CD1c-positive myeloid dendritic cell (primary cell): ENCODE measurements at regions not wholly inside any gene's neighbourhood (a gene's known extent, or its start where the extent isn't known, plus 50 kb on each side); places are given as distances from the start of the nearest gene placed in this dataset.
"Not testable (repeated sequence)": the region's sequence is repeated elsewhere in the genome, so short reads cannot be mapped to it uniquely, and the experiment has no call there.

Source experiments
- DNase-seq: peaks from one replicate; pipeline ENCODE4 v3.0.0-alpha.2; 2016; ENCODE audit errors: extremely low spot score

- DNase-seq: no peak
These were observed 586.6 kb downstream of the C4orf33 start for GRCh38 chr4:129682586-129682985.

GRCh38 chr4:129707949-129708348 lies 612.0 kb downstream of the C4orf33 start:
- no peak for DNase-seq

GRCh38 chr4:129708784-129709183 lies 612.8 kb downstream of the C4orf33 start:
- no peak for DNase-seq

GRCh38 chr4:129738175-129738574 lies 642.2 kb downstream of the C4orf33 start:
- no peak for DNase-seq

GRCh38 chr4:129747756-129748155 lies 651.8 kb downstream of the C4orf33 start:
- DNase-seq: no peak

- no peak for DNase-seq
These were observed 653.0 kb downstream of the C4orf33 start for GRCh38 chr4:129748991-129749390.

- DNase-seq: no peak
These were observed 655.7 kb downstream of the C4orf33 start for GRCh38 chr4:129751646-129752045.

GRCh38 chr4:129783596-129783995 lies 687.6 kb downstream of the C4orf33 start:
- no peak for DNase-seq

- DNase-seq: no peak
These were observed 692.5 kb downstream of the C4orf33 start for GRCh38 chr4:129788486-129788885.

GRCh38 chr4:129804461-129804981 lies 708.6 kb downstream of the C4orf33 start:
- DNase-seq: no peak

- DNase-seq: no peak
These were observed 711.0 kb downstream of the C4orf33 start for GRCh38 chr4:129806986-129807385.

GRCh38 chr4:129808242-129808641 lies 712.3 kb downstream of the C4orf33 start:
- DNase-seq: no peak

- no peak for DNase-seq
These were observed 725.1 kb downstream of the C4orf33 start for GRCh38 chr4:129821073-129821472.

GRCh38 chr4:129821963-129822362 lies 726.0 kb downstream of the C4orf33 start:
- DNase-seq: no peak

GRCh38 chr4:129822701-129823100 lies 726.7 kb downstream of the C4orf33 start:
- DNase-seq: no peak

- DNase-seq: no peak
These were observed 727.2 kb downstream of the C4orf33 start for GRCh38 chr4:129823105-129823504.

- no peak for DNase-seq
These were observed 733.4 kb downstream of the C4orf33 start for GRCh38 chr4:129829373-129829772.

- DNase-seq: no peak
These were observed 743.7 kb downstream of the C4orf33 start for GRCh38 chr4:129839687-129840086.

- DNase-seq: no peak
These were observed 746.1 kb downstream of the C4orf33 start for GRCh38 chr4:129842096-129842495.

- no peak for DNase-seq
These were observed 756.5 kb downstream of the C4orf33 start for GRCh38 chr4:129852434-129852833.

GRCh38 chr4:129853685-129854467 lies 757.9 kb downstream of the C4orf33 start:
- not testable (repeated sequence) for DNase-seq

- DNase-seq: no peak
These were observed 766.5 kb downstream of the C4orf33 start for GRCh38 chr4:129862461-129862860.

GRCh38 chr4:129863206-129863605 lies 767.3 kb downstream of the C4orf33 start:
- no peak for DNase-seq

- DNase-seq: no peak
These were observed 788.0 kb downstream of the C4orf33 start for GRCh38 chr4:129883996-129884395.
